ENCODE measurements at regions not wholly inside any gene's neighbourhood (a gene's known extent, or its start where the extent isn't known, plus 50 kb on each side); places are given as distances from the start of the nearest gene placed in this dataset.
"Not testable (repeated sequence)": the region's sequence is repeated elsewhere in the genome, so short reads cannot be mapped to it uniquely, and the experiment has no call there.

DNA sequence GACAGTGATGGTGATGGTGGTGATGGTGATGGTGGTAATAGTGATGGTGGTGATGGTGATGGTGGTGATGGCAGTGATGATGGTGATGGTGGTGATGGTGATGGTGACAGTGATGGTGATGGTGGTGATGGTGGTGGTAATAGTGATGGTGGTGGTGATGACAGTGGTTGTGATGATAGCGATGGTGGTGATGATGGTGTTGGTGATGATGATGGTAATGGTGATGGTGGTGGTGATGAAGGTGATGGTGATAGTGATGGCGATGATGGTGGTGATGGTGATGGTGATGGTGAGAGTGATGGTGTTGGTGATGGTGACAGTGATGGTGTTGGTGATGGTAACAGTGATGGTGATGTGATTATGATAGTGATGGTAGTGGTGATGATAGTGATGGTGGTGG lies 94.3 kb downstream of the ASB1 start:
- no peak for DNase-seq (ENCODE audit: low spot score)

DNA sequence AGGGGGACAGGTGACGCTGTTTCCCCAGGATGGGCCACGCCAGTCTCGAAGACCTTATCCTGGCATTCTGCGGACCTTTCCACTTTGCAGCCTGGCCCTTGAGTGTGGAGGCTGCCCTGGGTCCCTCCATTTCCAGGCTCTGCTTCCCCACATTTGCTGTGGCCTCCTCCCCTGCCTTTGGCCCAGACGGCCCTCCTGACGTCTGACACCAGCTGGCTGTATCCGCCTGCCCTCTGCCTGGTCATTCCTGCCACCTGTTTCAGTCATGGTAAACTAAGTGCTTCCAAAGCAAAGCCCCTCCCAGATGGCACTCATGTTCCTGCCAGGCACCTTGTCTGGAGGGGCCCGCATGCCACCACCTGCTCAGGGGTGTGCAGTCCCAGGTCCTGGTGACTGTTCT lies 95.1 kb downstream of the ASB1 start:
- DNase-seq (ENCODE audit: low spot score), result no peak

DNA sequence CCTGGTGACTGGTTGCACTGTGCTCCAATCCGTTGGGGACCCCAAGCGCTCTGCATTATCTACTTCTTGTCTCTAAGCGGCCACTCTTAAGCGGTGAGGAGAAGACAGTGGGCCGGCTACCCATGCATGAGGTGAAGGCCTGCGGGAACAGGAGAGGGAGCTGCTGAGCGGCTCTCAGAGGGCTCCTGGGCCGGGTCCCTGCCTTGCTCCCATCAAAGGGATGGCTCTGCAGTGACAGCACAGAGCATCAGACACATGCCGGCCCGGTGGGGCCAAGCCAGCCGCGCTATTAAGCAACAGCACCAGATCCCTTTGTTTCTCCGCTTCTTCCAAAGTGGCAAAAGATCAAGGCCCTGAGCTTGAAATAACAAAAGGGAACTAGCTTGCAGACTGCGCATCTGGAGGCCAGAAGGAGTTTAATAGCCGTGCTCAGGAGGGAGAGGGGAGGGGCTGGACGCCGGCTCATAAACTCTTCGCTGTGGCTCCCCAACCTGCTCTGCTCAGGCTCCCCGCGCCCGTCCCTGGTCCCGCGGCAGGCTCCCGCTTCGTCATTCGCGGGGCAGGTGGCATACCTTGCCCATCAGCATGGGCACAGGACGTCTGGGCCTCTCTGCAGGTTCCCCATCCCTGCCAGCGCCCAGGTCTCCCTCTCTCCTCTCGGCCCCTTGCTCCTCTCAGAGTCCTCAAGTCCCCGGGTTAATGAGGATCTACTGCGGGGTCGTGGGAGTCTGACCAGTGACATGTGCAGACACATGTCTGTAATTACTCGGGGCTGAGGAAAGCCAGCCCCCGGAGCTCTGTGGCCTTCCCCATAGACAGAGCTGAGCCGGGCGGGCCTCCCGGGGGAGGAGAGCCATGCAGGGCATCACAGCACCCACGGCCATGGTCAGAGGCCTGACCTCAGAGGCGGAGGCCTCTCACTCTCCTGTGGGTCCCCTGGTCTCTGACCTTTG lies 96.7 kb downstream of the ASB1 start:
- no peak for DNase-seq (ENCODE audit: low spot score)

GRCh38 chr2:238524426-238524983 lies 97.8 kb downstream of the ASB1 start:
- no peak for DNase-seq (ENCODE audit: low spot score)

- DNase-seq (ENCODE audit: low spot score), result no peak
These were observed 99.3 kb downstream of the ASB1 start for GRCh38 chr2:238525990-238526389.

- no peak for DNase-seq (ENCODE audit: low spot score)
These were observed 100.8 kb downstream of the ASB1 start for GRCh38 chr2:238527565-238527964.

DNA sequence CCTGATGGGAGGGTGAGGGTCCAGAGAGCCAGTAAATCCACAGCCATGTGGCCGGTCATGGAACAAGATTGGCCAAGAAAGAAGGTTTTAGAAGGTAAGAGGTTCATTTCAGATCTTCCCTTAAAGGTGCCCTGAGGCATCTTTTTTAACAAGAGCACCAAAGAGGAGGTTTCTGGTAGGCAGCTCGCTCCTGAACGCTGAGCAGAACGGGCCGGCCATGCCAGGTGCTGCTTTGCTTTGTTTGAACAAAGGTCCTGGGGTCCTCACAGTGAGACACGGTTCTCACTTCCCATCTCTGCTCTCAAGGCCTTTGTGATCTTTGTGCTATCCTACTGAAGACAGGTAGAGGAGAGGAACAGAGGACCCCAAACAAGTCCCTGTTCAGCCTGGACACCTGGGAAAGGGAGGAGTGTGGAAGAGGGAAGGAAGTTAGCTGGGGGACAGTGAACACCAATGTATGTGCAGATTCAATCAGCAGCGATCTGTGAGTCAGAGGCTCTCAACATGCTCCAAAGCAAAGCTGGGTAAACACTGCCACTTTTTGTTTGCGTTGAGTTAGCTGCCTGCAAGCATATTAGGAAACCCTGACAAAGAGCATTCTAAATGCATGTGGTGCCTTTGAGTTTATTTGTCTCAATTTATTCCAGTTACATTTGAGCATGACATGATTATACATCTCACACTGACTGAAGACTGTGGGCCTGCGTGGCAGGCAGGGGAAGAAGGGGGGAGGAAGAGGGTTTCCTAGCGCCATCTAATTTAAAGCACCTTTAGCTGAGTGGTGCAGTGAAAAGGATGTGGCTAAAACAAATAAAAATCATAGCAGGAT lies 102.4 kb downstream of the ASB1 start:
- no peak for DNase-seq (ENCODE audit: low spot score)

DNA sequence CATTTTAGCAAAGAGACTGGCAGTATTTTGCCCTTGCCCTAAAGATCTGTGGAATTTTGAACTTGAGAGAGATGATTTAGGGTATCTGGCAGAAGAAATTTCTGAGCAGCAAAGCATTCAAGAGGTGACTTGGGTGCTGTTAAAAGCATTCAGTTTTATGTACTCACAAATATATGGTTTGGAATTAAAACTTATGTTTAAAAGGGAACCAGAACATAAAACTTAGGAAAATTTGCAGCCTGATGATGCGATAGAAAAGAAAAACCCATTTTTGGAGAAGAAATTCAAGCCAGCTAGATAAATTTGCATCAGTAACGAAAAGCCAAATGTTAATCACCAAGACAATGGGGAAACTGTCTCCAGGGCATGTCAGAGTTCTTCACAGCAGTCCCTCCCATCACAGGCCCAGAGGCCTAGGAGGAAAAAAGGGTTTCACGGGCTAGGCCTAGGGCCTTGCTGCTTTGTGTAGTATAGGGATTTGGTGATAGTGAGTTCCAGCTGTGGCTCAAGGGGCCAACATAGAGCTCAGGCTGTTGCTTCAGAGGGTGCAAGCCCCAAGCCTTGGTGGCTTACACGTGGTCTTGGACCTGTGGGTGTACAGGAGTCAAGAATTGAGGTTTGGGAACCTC lies 104.4 kb downstream of the ASB1 start:
- not testable (repeated sequence) for DNase-seq (ENCODE audit: low spot score)

GRCh38 chr2:238543732-238544131 lies 117.0 kb downstream of the ASB1 start:
- DNase-seq (ENCODE audit: low spot score), result not testable (repeated sequence)

- DNase-seq (ENCODE audit: low spot score), result no peak
These were observed 122.3 kb downstream of the ASB1 start for GRCh38 chr2:238548902-238549462.

GRCh38 chr2:238549866-238550265 lies 123.1 kb downstream of the ASB1 start:
- DNase-seq (ENCODE audit: low spot score), result no peak

- DNase-seq (ENCODE audit: low spot score), result no peak
These were observed 124.4 kb downstream of the ASB1 start for GRCh38 chr2:238551091-238551490.

- no peak for DNase-seq (ENCODE audit: low spot score)
These were observed 125.5 kb downstream of the ASB1 start for GRCh38 chr2:238552226-238552625.

- DNase-seq (ENCODE audit: low spot score), result no peak
These were observed 126.4 kb downstream of the ASB1 start for GRCh38 chr2:238553159-238553558.

DNA sequence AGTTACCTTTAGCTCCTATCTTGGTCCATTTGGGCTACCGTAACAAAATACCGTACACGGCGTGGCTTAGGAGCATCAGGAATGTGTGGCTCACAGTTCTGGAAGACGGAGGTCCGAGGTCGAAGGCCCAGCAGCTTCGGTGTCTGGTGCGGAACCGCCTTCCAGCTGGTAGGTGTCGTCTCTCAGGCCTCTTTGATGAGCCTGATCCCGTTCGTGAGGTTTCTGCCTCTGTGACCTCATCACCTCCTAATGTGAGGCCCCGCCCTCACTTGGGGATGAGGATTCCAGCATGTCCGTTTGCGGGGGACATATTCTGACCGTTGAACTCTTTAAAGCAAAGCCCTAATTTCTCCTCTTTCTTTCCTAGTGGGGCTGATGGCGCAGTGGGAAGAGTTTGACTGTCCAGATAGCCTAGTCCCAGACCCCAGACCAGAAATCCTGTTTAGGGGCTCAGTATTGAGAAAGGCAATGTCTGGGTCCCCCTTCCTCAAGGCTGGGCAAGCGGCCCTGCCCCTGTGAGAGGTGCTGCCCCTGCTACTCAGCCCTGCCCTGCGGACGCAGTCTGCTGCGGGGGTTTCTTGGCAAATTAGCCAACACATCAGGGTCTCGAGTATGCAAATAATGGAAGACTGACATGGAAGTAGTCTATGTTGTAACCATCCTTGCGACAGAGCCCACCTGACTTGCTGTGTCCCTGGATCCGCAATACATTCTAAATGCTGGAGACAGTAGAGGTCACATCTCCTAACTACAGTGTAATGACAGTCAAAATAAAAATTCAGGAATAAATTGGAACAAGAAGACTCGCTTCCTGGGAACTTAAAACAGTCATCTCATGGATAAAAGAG lies 128.0 kb downstream of the ASB1 start:
- DNase-seq (ENCODE audit: low spot score), result no peak

GRCh38 chr2:238555786-238556542 lies 129.2 kb downstream of the ASB1 start:
- no peak for DNase-seq (ENCODE audit: low spot score)

- no peak for DNase-seq (ENCODE audit: low spot score)
These were observed 130.7 kb downstream of the ASB1 start for GRCh38 chr2:238557431-238557830.

DNA sequence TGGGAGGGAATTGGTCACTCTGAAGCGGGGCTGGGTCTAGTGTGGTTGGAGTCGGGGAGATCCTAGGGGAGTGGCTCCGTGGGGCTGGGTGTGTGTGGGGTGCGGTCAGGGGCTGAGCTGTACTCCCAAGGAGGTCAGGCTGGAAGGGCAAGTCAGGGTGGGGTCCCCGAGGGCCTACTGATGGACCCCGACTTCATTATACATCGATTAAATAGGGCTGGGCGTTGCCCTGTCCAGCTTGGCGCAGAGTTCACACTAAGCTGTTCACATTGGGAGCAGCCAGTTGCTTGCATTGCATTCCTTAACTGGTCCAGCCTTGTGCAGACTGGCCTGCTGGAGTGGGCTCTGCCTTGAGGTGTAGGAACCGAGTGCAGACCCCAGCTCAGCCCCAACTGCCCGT lies 131.2 kb downstream of the ASB1 start:
- no peak for DNase-seq (ENCODE audit: low spot score)

DNA sequence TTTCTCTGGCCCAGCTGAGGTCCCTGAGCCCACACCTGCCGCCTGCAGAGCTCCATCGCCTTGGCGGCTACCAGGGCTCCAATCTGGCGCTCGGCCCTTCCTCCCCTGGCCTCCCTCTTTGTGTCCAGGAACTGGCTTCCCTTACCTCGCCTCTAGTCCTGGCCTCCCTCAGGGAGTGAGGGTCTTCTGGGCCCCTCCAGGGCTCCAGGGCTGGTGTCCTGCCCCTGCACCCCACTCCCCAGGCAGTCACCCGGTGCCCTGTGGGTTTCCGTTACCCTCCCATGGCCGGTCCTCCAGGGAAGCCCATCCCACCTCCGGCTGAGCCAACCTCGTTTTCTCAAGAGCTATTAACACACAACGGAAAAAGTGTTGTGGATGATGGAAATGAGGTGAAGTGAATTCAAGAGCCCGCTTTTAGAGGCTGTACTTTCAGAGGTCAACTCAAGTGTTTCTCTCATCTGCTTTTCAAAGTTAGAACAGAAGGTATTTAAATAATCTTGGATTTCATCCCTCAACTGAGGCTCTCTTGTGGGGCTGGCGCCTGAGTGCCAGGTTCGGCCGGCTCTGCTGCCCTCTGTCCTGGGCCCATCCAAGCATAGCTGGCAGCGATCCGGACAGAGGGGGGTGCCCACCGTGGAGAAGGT lies 131.9 kb downstream of the ASB1 start:
- DNase-seq (ENCODE audit: low spot score), result no peak

- DNase-seq (ENCODE audit: low spot score), result no peak
These were observed 133.5 kb downstream of the ASB1 start for GRCh38 chr2:238560234-238560633.

Measured in NAMALWA (cell line).